H1 (cell line): ENCODE measurements at regions not wholly inside any gene's neighbourhood (a gene's known extent, or its start where the extent isn't known, plus 50 kb on each side); places are given as distances from the start of the nearest gene placed in this dataset.

Experiments used
- CTCF ChIA-PET: fragments of 300-600 bp; sonication (Branson Sonifier 250); formaldehyde crosslinking; loops from one replicate; lab custom pipeline; 2021; ENCODE audit not compliant: partially characterized antibody; lab: Charles Lee
- POLR2A ChIA-PET: fragments of 300-600 bp; sonication (Branson Sonifier 250); formaldehyde crosslinking; loops from one replicate; lab custom pipeline; 2021; ENCODE audit warnings: inconsistent platforms; ENCODE audit not compliant: partially characterized antibody; lab: Charles Lee
- DNase-seq, 2 experiments: peaks; one replicate each; pipeline versions ENCODE4 v3.0.0 to v3.0.0-alpha.2; 2010 to 2022; ENCODE audit warnings: low spot score in 2 of 2, low read depth in 1 of 2, mixed read lengths in 1 of 2
- FAIRE-seq: peaks from 2 replicates; lab custom pipeline; 2011; peaks lifted over from hg19 to GRCh38; lab: Jason Lieb, UNC
- H2AFZ ChIP-seq: 2 replicates; pipeline ENCODE4 v1.8.1; 2012; ENCODE audit warnings: low read length, inconsistent platforms
- H2AK5ac ChIP-seq: 2 replicates; pipeline ENCODE4 v1.6.1; 2013; ENCODE audit warnings: low read depth, low read length
- H2BK120ac ChIP-seq: replicated peaks from 2 replicates; pipeline ENCODE3; 2013; ENCODE audit warnings: low read depth, low read length, inconsistent platforms
- H2BK12ac ChIP-seq: 2 replicates; pipeline ENCODE4 v1.6.1; 2013; ENCODE audit warnings: low read depth, low read length
- H2BK15ac ChIP-seq: 2 replicates; pipeline ENCODE4 v1.6.1; 2013; ENCODE audit warnings: low read length
- H2BK20ac ChIP-seq: 2 replicates; pipeline ENCODE4 v1.6.1; 2013; ENCODE audit warnings: low read length
- H2BK5ac ChIP-seq: 2 replicates; pipeline ENCODE4 v1.6.1; 2013; ENCODE audit warnings: low read depth, low read length
- H3K14ac ChIP-seq: 2 replicates; pipeline ENCODE4 v1.6.1; 2013; ENCODE audit warnings: inconsistent platforms; ENCODE audit not compliant: insufficient read length
- H3K18ac ChIP-seq: 2 replicates; pipeline ENCODE4 v1.6.1; 2013; ENCODE audit warnings: low read length; ENCODE audit errors: extremely low read depth
- H3K23ac ChIP-seq: 2 replicates; pipeline ENCODE4 v1.6.1; 2013; ENCODE audit warnings: inconsistent platforms; ENCODE audit not compliant: insufficient read length
- H3K23me2 ChIP-seq: 2 replicates; pipeline ENCODE4 v1.6.1; 2013; ENCODE audit warnings: low read depth, low read length
- H3K27ac ChIP-seq: 2 replicates; pipeline ENCODE4 v1.6.1; 2011; ENCODE audit warnings: low read depth, low read length, inconsistent platforms
- H3K27me3 ChIP-seq, 4 experiments: replicated peaks in 1 of 4; 1 replicate in 1 of 4; 2 replicates in 3 of 4; pipeline versions ENCODE4 v1.6.1 to v1.8.1; 2011 to 2013; ENCODE audit warnings: low read length in 3 of 4, mild to moderate bottlenecking in 3 of 4, inconsistent platforms in 2 of 4, mixed read lengths in 2 of 4, moderate library complexity in 1 of 4; ENCODE audit not compliant: control insufficient read depth in 3 of 4, insufficient read depth in 3 of 4; ENCODE audit errors: extremely low read depth in 1 of 4
- H3K36me3 ChIP-seq, 4 experiments: 2 replicates each; pipeline versions ENCODE4 v1.6.1 to v1.8.1; 2011 to 2013; ENCODE audit warnings: mild to moderate bottlenecking in 4 of 4, low read length in 3 of 4, moderate library complexity in 2 of 4, control low read depth in 1 of 4, inconsistent platforms in 1 of 4; ENCODE audit not compliant: insufficient read depth in 4 of 4, control insufficient read depth in 2 of 4
- H3K4ac ChIP-seq: replicated peaks from 2 replicates; pipeline ENCODE3; 2013; ENCODE audit warnings: low read length, low read depth, mixed read lengths, inconsistent platforms; ENCODE audit not compliant: insufficient read length
- H3K4me1 ChIP-seq, 4 experiments: replicated peaks in 1 of 4; 1 replicate in 1 of 4; 2 replicates in 3 of 4; pipeline versions ENCODE4 v1.6.1 to v1.8.1; 2011 to 2013; ENCODE audit warnings: low read length in 3 of 4, inconsistent platforms in 2 of 4, mixed read lengths in 1 of 4; ENCODE audit not compliant: insufficient read depth in 4 of 4, control insufficient read depth in 3 of 4
- H3K4me2 ChIP-seq, 2 experiments: 2 replicates each; pipeline versions ENCODE4 v1.6.1 to v1.8.1; 2011 to 2013; ENCODE audit warnings: low read depth in 2 of 2, low read length in 2 of 2, control low read depth in 1 of 2, inconsistent platforms in 1 of 2, mild to moderate bottlenecking in 1 of 2; ENCODE audit not compliant: insufficient read depth in 1 of 2
- H3K4me3 ChIP-seq, 4 experiments: fragments of 200-600, 300-600 bp in 1 of 4; sonication (generic), shearing (Covaris generic), sonication (Bioruptor Twin) in 1 of 4; 2 replicates each; pipeline versions ENCODE4 v1.5.1 to v1.8.1; 2011 to 2016; ENCODE audit warnings: low read length in 4 of 4, low read depth in 3 of 4, control low read depth in 2 of 4, inconsistent platforms in 2 of 4, mild to moderate bottlenecking in 2 of 4, mixed read lengths in 1 of 4, moderate library complexity in 1 of 4; ENCODE audit not compliant: insufficient read depth in 2 of 4; ENCODE audit errors: extremely low read depth in 1 of 4
- H3K56ac ChIP-seq: replicated peaks from 2 replicates; pipeline ENCODE3; 2013; ENCODE audit warnings: low read depth, mild to moderate bottlenecking, mixed read lengths, low read length, inconsistent platforms; ENCODE audit not compliant: insufficient read length
- H3K79me1 ChIP-seq: 2 replicates; pipeline ENCODE4 v1.6.1; 2013; ENCODE audit warnings: low read depth, low read length, control low read depth
- H3K79me2 ChIP-seq, 2 experiments: 2 replicates each; pipeline versions ENCODE4 v1.6.1 to v1.8.1; 2012 to 2013; ENCODE audit warnings: low read length in 2 of 2, mild to moderate bottlenecking in 2 of 2, inconsistent platforms in 1 of 2; ENCODE audit not compliant: insufficient read depth in 2 of 2, control insufficient read depth in 1 of 2
- H3K9ac ChIP-seq, 4 experiments: replicated peaks in 1 of 4; 1 replicate in 1 of 4; 2 replicates in 3 of 4; pipeline versions ENCODE4 v1.6.1 to v1.8.1; 2011 to 2013; ENCODE audit warnings: low read depth in 3 of 4, low read length in 3 of 4, control low read depth in 2 of 4, mild to moderate bottlenecking in 2 of 4, moderate library complexity in 2 of 4, inconsistent platforms in 1 of 4; ENCODE audit errors: extremely low read depth in 1 of 4
- H3K9me3 ChIP-seq, 2 experiments: 2 replicates each; pipeline versions ENCODE4 v1.6.1 to v1.8.1; 2012 to 2013; ENCODE audit warnings: mild to moderate bottlenecking in 2 of 2, moderate library complexity in 2 of 2, control low read depth in 1 of 2, inconsistent platforms in 1 of 2, low read depth in 1 of 2, low read length in 1 of 2, mixed read lengths in 1 of 2; ENCODE audit not compliant: insufficient read depth in 2 of 2
- H4K20me1 ChIP-seq, 2 experiments: replicated peaks in 1 of 2; 2 replicates each; pipeline versions ENCODE3 to v1.8.1; 2011 to 2013; ENCODE audit warnings: inconsistent platforms in 2 of 2, low read length in 2 of 2, mild to moderate bottlenecking in 1 of 2; ENCODE audit not compliant: insufficient read depth in 2 of 2, control insufficient read depth in 1 of 2
- H4K5ac ChIP-seq: 2 replicates; pipeline ENCODE4 v1.6.1; 2013; ENCODE audit warnings: low read length, low read depth, mixed read lengths, inconsistent platforms; ENCODE audit not compliant: insufficient read length
- H4K8ac ChIP-seq: 2 replicates; pipeline ENCODE4 v1.8.0; 2013; ENCODE audit warnings: mild to moderate bottlenecking, moderate library complexity, low read length, inconsistent platforms; ENCODE audit not compliant: insufficient read depth; ENCODE audit errors: extremely low read depth
- H4K91ac ChIP-seq: replicated peaks from 2 replicates; pipeline ENCODE3; 2013; ENCODE audit warnings: low read length, mixed read lengths, inconsistent platforms; ENCODE audit not compliant: insufficient read length
- ATF2 ChIP-seq: IDR thresholded peaks from 2 replicates; pipeline ENCODE4 v1.6.1; 2012; ENCODE audit warnings: low read length, inconsistent platforms
- BACH1 ChIP-seq: IDR thresholded peaks from 2 replicates; pipeline ENCODE4 v1.6.1; 2012; ENCODE audit warnings: low read length, improper control_type of control experiment
- BRCA1 ChIP-seq: IDR thresholded peaks from 2 replicates; pipeline ENCODE4 v1.6.1; 2012; ENCODE audit warnings: low read depth, low read length, improper control_type of control experiment
- CEBPB ChIP-seq: IDR thresholded peaks from 2 replicates; pipeline ENCODE4 v1.6.1; 2012; ENCODE audit warnings: low read depth, low read length
- KDM4A ChIP-seq: IDR thresholded peaks from one replicate; pipeline ENCODE4 v1.7.1; 2012; ENCODE audit warnings: low read depth, mild to moderate bottlenecking, moderate library complexity, low read length, inconsistent platforms; ENCODE audit not compliant: severe bottlenecking
- RAD21 ChIP-seq, 2 experiments: IDR thresholded peaks in 1 of 2; conservative IDR thresholded peaks in 1 of 2; 2 replicates each; pipeline ENCODE4 v1.6.1; 2011; ENCODE audit warnings: low read depth in 2 of 2, low read length in 2 of 2, improper control_type of control experiment in 1 of 2, inconsistent platforms in 1 of 2, mild to moderate bottlenecking in 1 of 2, moderate library complexity in 1 of 2
- SAP30 ChIP-seq: fragments of 300-600 bp; sonication (generic); IDR thresholded peaks from 2 replicates; pipeline ENCODE4 v1.7.1; 2012; ENCODE audit warnings: low read length, moderate library complexity, mild to moderate bottlenecking, inconsistent platforms; ENCODE audit not compliant: insufficient read depth, insufficient replicate concordance
- SIN3A ChIP-seq, 2 experiments: IDR thresholded peaks in 1 of 2; conservative IDR thresholded peaks in 1 of 2; 2 replicates each; pipeline ENCODE4 v1.6.1; 2011 to 2012; ENCODE audit warnings: low read length in 2 of 2, improper control_type of control experiment in 1 of 2, low read depth in 1 of 2, mild to moderate bottlenecking in 1 of 2
- SP1 ChIP-seq: IDR thresholded peaks from 2 replicates; pipeline ENCODE4 v1.6.1; 2011; ENCODE audit warnings: low read depth, low read length
- SRF ChIP-seq: IDR thresholded peaks from 2 replicates; pipeline ENCODE4 v1.6.1; 2011; ENCODE audit warnings: mild to moderate bottlenecking, low read depth, low read length, moderate library complexity
- USF2 ChIP-seq: IDR thresholded peaks from 2 replicates; pipeline ENCODE4 v1.6.1; 2011; ENCODE audit warnings: low read length, improper control_type of control experiment
- WGBS, 2 experiments: shearing (Covaris generic) in 1 of 2; methylation state at CpG; one replicate each; pipeline versions ENCODE4 v1.1.6 to v1.1.7; 2013 to 2015; ENCODE audit warnings: low lambda C conversion rate in 2 of 2, mixed read lengths in 2 of 2, inconsistent platforms in 1 of 2, low coverage in 1 of 2, missing lambda C conversion rate in 1 of 2; ENCODE audit not compliant: insufficient replicate concordance in 2 of 2, insufficient coverage in 1 of 2, insufficient read length in 1 of 2; ENCODE audit errors: extremely low coverage in 1 of 2, missing lambda C conversion rate in 1 of 2; 5-methylcytosine and 5-hydroxymethylcytosine counted together

GRCh38 chr2:150589681-150590080 lies 102.2 kb upstream of the RND3 start:
- 84% methylated on average over 2 of the region's 2 CpGs; no CpG with 5 or more reads in 1 of the 2 experiments for WGBS, 2 experiments
- H3K14ac ChIP-seq = no peak overlapping the region
- TF ChIP-seq SIN3A (conservative IDR thresholded peaks at IDR 0.05 in 1 of 2, IDR thresholded peaks at IDR 0.05 in 1 of 2; ENCODE audit: low read depth in 1 of 2, low read length in 2 of 2) (no peak), BACH1 (no peak), BRCA1 (no peak), SRF (no peak), CEBPB (no peak), SAP30 (no peak), KDM4A (no peak), USF2 (no peak), ATF2 (no peak), RAD21 (IDR thresholded peaks at IDR 0.05 in 1 of 2, conservative IDR thresholded peaks at IDR 0.05 in 1 of 2; ENCODE audit: low read depth in 2 of 2, low read length in 2 of 2) (no peak), SP1 (no peak)

More at GRCh38 chr2:150589681-150590080, 102.2 kb upstream of the RND3 start:
- DNase-seq (no peak), FAIRE-seq (no peak)
- Histone ChIP-seq H3K4me3 (no peak overlapping the region), H2BK5ac (no peak overlapping the region), H2AFZ (no peak overlapping the region), H2BK120ac (no peak overlapping the region), H3K4me2 (no peak overlapping the region), H4K8ac (no peak overlapping the region), H3K23ac (no peak overlapping the region), H3K4me1 (no peaks in the 10 kb centered on the region), H3K79me2 (no peaks in the 10 kb centered on the region), H2AK5ac (no peak overlapping the region), H3K27ac (no peak overlapping the region), H3K9ac (no peak overlapping the region), H2BK20ac (no peak overlapping the region), H3K23me2 (no peaks in the 10 kb centered on the region), H4K20me1 (no peaks in the 10 kb centered on the region), H3K27me3 (no peaks in the 10 kb centered on the region), H3K9me3 (no peaks in the 10 kb centered on the region), H3K4ac (no peak overlapping the region), H4K5ac (no peak overlapping the region), H3K56ac (no peak overlapping the region), H3K79me1 (no peaks in the 10 kb centered on the region), H2BK12ac (no peak overlapping the region), H4K91ac (no peak overlapping the region), H2BK15ac (no peak overlapping the region), H3K18ac (no peak overlapping the region), H3K36me3 (no peaks in the 10 kb centered on the region)
- POLR2A ChIA-PET = no interaction called here
- CTCF ChIA-PET = interaction anchor here (1.1 kb wide), 1 partner anchor 41 kb away, joined by 3 read pairs; no protein-coding TSS in a partner anchor
